ENCODE measurements at regions not wholly inside any gene's neighbourhood (a gene's known extent, or its start where the extent isn't known, plus 50 kb on each side); places are given as distances from the start of the nearest gene placed in this dataset.

- Histone ChIP-seq H3K4me1 (ENCODE audit: control insufficient read depth, insufficient read depth, low read length) (no peaks in the 10 kb centered on the region), H3K27me3 (ENCODE audit: control insufficient read depth, insufficient read depth) (no peaks in the 10 kb centered on the region), H3K4me3 (ENCODE audit: low read length) (no peak overlapping the region), H3K9me3 (ENCODE audit: control insufficient read depth, low read length) (no peaks in the 10 kb centered on the region), H3K27ac (ENCODE audit: low read length) (no peak overlapping the region)
- WGBS, result 69% methylated on average over 6 of the region's 6 CpGs
- ATAC-seq, result no peak
- intact Hi-C loops (cut with DNase I), result loop anchor here in 1 of 4 donors (10.0 kb wide), 1 partner anchor 85 kb away; no protein-coding TSS in a partner anchor
- no peak for DNase-seq
These were observed 236.6 kb upstream of the PDE10A start for GRCh38 chr6:165899611-165900010.

GRCh38 chr6:165895421-165896165 lies 232.6 kb upstream of the PDE10A start:
- Histone ChIP-seq H3K9me3 (ENCODE audit: control insufficient read depth, low read length) (no peaks in the 10 kb centered on the region), H3K4me1 (ENCODE audit: control insufficient read depth, insufficient read depth, low read length) (no peaks in the 10 kb centered on the region), H3K27ac (ENCODE audit: low read length) (no peak overlapping the region), H3K27me3 (ENCODE audit: control insufficient read depth, insufficient read depth) (no peaks in the 10 kb centered on the region), H3K4me3 (ENCODE audit: low read length) (no peak overlapping the region)
- intact Hi-C loops (cut with DNase I), result loop anchor here in 1 of 4 donors (10.0 kb wide), 1 partner anchor 89 kb away; no protein-coding TSS in a partner anchor
- 64% methylated on average over 10 of the region's 10 CpGs for WGBS
- DNase-seq, result peak in 1 of 3 donors; percentile 25
- ATAC-seq, result peak in 1 of 2 donors; percentile 20

GRCh38 chr6:165894171-165894825 lies 231.3 kb upstream of the PDE10A start:
- H3K4me3 ChIP-seq (ENCODE audit: low read length), result no peak overlapping the region
- WGBS, result 84% methylated on average over 10 of the region's 10 CpGs
- H3K9me3 ChIP-seq (ENCODE audit: control insufficient read depth, low read length), result no peaks in the 10 kb centered on the region
- intact Hi-C loops (cut with DNase I), result loop anchor here in 1 of 4 donors (10.0 kb wide), 1 partner anchor 91 kb away; no protein-coding TSS in a partner anchor
- ATAC-seq (no peak), DNase-seq (no peak)
- H3K27ac ChIP-seq (ENCODE audit: low read length), result no peak overlapping the region
- no peaks in the 10 kb centered on the region for H3K27me3 ChIP-seq (ENCODE audit: control insufficient read depth, insufficient read depth)
- H3K4me1 ChIP-seq (ENCODE audit: control insufficient read depth, insufficient read depth, low read length), result no peaks in the 10 kb centered on the region

GRCh38 chr6:165893431-165893830 lies 230.4 kb upstream of the PDE10A start:
- no peak overlapping the region for H3K27ac ChIP-seq (ENCODE audit: low read length)

GRCh38 chr6:165891320-165891719 lies 228.3 kb upstream of the PDE10A start:
- WGBS, result 83% methylated on average over 5 of the region's 5 CpGs

More at GRCh38 chr6:165893431-165893830, 230.4 kb upstream of the PDE10A start:
- 83% methylated on average over 6 of the region's 6 CpGs for WGBS
- intact Hi-C loops (cut with DNase I), result loop anchor here in 1 of 4 donors (10.0 kb wide), 1 partner anchor 91 kb away; no protein-coding TSS in a partner anchor
- ATAC-seq (no peak), DNase-seq (no peak)
- no peak overlapping the region for H3K4me3 ChIP-seq (ENCODE audit: low read length)
- H3K4me1 ChIP-seq (ENCODE audit: control insufficient read depth, insufficient read depth, low read length), result no peaks in the 10 kb centered on the region
- H3K9me3 ChIP-seq (ENCODE audit: control insufficient read depth, low read length), result no peaks in the 10 kb centered on the region
- H3K27me3 ChIP-seq (ENCODE audit: control insufficient read depth, insufficient read depth), result no peaks in the 10 kb centered on the region

GRCh38 chr6:165890404-165890735 lies 227.3 kb upstream of the PDE10A start:
- no peak for DNase-seq
- H3K27me3 ChIP-seq (ENCODE audit: control insufficient read depth, insufficient read depth), result no peaks in the 10 kb centered on the region
- H3K4me3 ChIP-seq (ENCODE audit: low read length), result no peak overlapping the region
- ATAC-seq, result no peak
- no peaks in the 10 kb centered on the region for H3K4me1 ChIP-seq (ENCODE audit: control insufficient read depth, insufficient read depth, low read length)
- H3K27ac ChIP-seq (ENCODE audit: low read length), result no peak overlapping the region
- intact Hi-C loops (cut with DNase I), result loop anchor here in 1 of 4 donors (10.0 kb wide), 1 partner anchor 94 kb away; no protein-coding TSS in a partner anchor
- 50% methylated on average over 9 of the region's 9 CpGs for WGBS
- no peaks in the 10 kb centered on the region for H3K9me3 ChIP-seq (ENCODE audit: control insufficient read depth, low read length)

More at GRCh38 chr6:165891320-165891719, 228.3 kb upstream of the PDE10A start:
- no peaks in the 10 kb centered on the region for H3K4me1 ChIP-seq (ENCODE audit: control insufficient read depth, insufficient read depth, low read length)
- intact Hi-C loops (cut with DNase I), result loop anchor here in 1 of 4 donors (10.0 kb wide), 1 partner anchor 93 kb away; no protein-coding TSS in a partner anchor
- H3K9me3 ChIP-seq (ENCODE audit: control insufficient read depth, low read length), result no peaks in the 10 kb centered on the region
- no peaks in the 10 kb centered on the region for H3K27me3 ChIP-seq (ENCODE audit: control insufficient read depth, insufficient read depth)
- no peak overlapping the region for H3K4me3 ChIP-seq (ENCODE audit: low read length)
- DNase-seq (no peak), ATAC-seq (no peak)
- no peak overlapping the region for H3K27ac ChIP-seq (ENCODE audit: low read length)

- 15% methylated on average over 7 of the region's 7 CpGs for WGBS
- H3K9me3 ChIP-seq (ENCODE audit: control insufficient read depth, low read length), result no peaks in the 10 kb centered on the region
- H3K4me1 ChIP-seq (ENCODE audit: control insufficient read depth, insufficient read depth, low read length), result no peaks in the 10 kb centered on the region
- intact Hi-C loops (cut with DNase I), result loop anchor here in 2 of 4 donors (5.0 to 10.0 kb wide), 3 partner anchors 95 to 212 kb away; no protein-coding TSS in a partner anchor
- DNase-seq (peak in 1 of 3 donors; percentile 26), ATAC-seq (peak; percentile 48 to 56)
- H3K27ac ChIP-seq (ENCODE audit: low read length), result no peak overlapping the region
- no peak overlapping the region for H3K4me3 ChIP-seq (ENCODE audit: low read length)
- H3K27me3 ChIP-seq (ENCODE audit: control insufficient read depth, insufficient read depth), result no peaks in the 10 kb centered on the region
These were observed 226.8 kb upstream of the PDE10A start for GRCh38 chr6:165889636-165890403.

GRCh38 chr6:165886169-165886568 lies 223.1 kb upstream of the PDE10A start:
- H3K9me3 ChIP-seq (ENCODE audit: control insufficient read depth, low read length), result no peaks in the 10 kb centered on the region
- WGBS, result 90% methylated on average over 1 of the region's 1 CpG
- no peak overlapping the region for H3K27ac ChIP-seq (ENCODE audit: low read length)
- H3K4me3 ChIP-seq (ENCODE audit: low read length), result no peak overlapping the region
- no peak for ATAC-seq
- intact Hi-C loops (cut with DNase I), result loop anchor here in 2 of 4 donors (5.0 kb wide), 2 partner anchors 211 to 216 kb away; no protein-coding TSS in a partner anchor
- no peaks in the 10 kb centered on the region for H3K4me1 ChIP-seq (ENCODE audit: control insufficient read depth, insufficient read depth, low read length)
- no peaks in the 10 kb centered on the region for H3K27me3 ChIP-seq (ENCODE audit: control insufficient read depth, insufficient read depth)
- DNase-seq, result no peak

- WGBS, result 32% methylated on average over 32 of the region's 32 CpGs
- DNase-seq, result peak; percentile 82 to 94 (median 91)
- Histone ChIP-seq H3K4me1 (ENCODE audit: control insufficient read depth, insufficient read depth, low read length) (no peaks in the 10 kb centered on the region), H3K9me3 (ENCODE audit: control insufficient read depth, low read length) (no peaks in the 10 kb centered on the region), H3K27me3 (ENCODE audit: control insufficient read depth, insufficient read depth) (no peaks in the 10 kb centered on the region), H3K4me3 (ENCODE audit: low read length) (no peak overlapping the region), H3K27ac (ENCODE audit: low read length) (no peak overlapping the region)
- ATAC-seq, result peak; percentile 89 to 92
- intact Hi-C loops (cut with DNase I), result loop anchor here (2.0 to 5.0 kb wide), 3 partner anchors 212 to 220 kb away; no protein-coding TSS in a partner anchor
These were observed 222.0 kb upstream of the PDE10A start for GRCh38 chr6:165884813-165885765.

Measured in right cardiac atrium (tissue), 5 donors.